ENCODE measurements at regions not wholly inside any gene's neighbourhood (a gene's known extent, or its start where the extent isn't known, plus 50 kb on each side); places are given as distances from the start of the nearest gene placed in this dataset.

GRCh38 chr21:43347461-43348169, 79.3 kb downstream of the SIK1 start:
- DNase-seq = no peak

- DNase-seq = no peak
Measured at GRCh38 chr21:43346551-43346950, 80.4 kb downstream of the SIK1 start.

GRCh38 chr21:43345746-43346409, 81.1 kb downstream of the SIK1 start:
- peak; percentile 45 for DNase-seq

GRCh38 chr21:43345046-43345745, 81.7 kb downstream of the SIK1 start:
- no peak for DNase-seq

GRCh38 chr21:43343992-43344886, 82.7 kb downstream of the SIK1 start:
- no peak for DNase-seq

GRCh38 chr21:43343095-43343991, 83.6 kb downstream of the SIK1 start:
- no peak for DNase-seq

- DNase-seq = no peak
Measured at GRCh38 chr21:43342301-43342881, 84.5 kb downstream of the SIK1 start.

- DNase-seq = no peak
Measured at GRCh38 chr21:43341378-43342161, 85.4 kb downstream of the SIK1 start.

- no peak for DNase-seq
Measured at GRCh38 chr21:43340491-43341377, 86.2 kb downstream of the SIK1 start.

GRCh38 chr21:43339668-43340067, 87.3 kb downstream of the SIK1 start:
- no peak for DNase-seq

- DNase-seq = no peak
Measured at GRCh38 chr21:43338951-43339350, 88.0 kb downstream of the SIK1 start.

GRCh38 chr21:43337901-43338655, 88.9 kb downstream of the SIK1 start:
- no peak for DNase-seq

- no peak for DNase-seq
Measured at GRCh38 chr21:43335119-43335518, 91.8 kb downstream of the SIK1 start.

GRCh38 chr21:43334214-43334958, 92.5 kb downstream of the SIK1 start:
- no peak for DNase-seq

GRCh38 chr21:43333298-43334062, 93.5 kb downstream of the SIK1 start:
- DNase-seq = no peak

GRCh38 chr21:43332861-43333297, 94.1 kb downstream of the SIK1 start:
- DNase-seq = no peak
